ENCODE measurements at regions not wholly inside any gene's neighbourhood (a gene's known extent, or its start where the extent isn't known, plus 50 kb on each side); places are given as distances from the start of the nearest gene placed in this dataset.

GRCh38 chr12:25785134-25785533 lies 173.3 kb upstream of the RASSF8 start:
- TF ChIP-seq CTCF (IDR thresholded peaks at IDR 0.05) (no peak), POLR2A (IDR thresholded peaks at IDR 0.05) (no peak)
